NCI-H1930 (cell line): ENCODE measurements at regions not wholly inside any gene's neighbourhood (a gene's known extent, or its start where the extent isn't known, plus 50 kb on each side); places are given as distances from the start of the nearest gene placed in this dataset.
"Not testable (repeated sequence)": the region's sequence is repeated elsewhere in the genome, so short reads cannot be mapped to it uniquely, and the experiment has no call there.

ENCODE experiments used
- DNase-seq, 2 experiments: peaks; one replicate each; lab custom pipeline; 2025; lab: John Stamatoyannopoulos, UW

GRCh38 chr5:148741766-148742165 lies 84.6 kb upstream of the ADRB2 start:
- DNase-seq = not testable (repeated sequence)

- DNase-seq = not testable (repeated sequence)
Measured at GRCh38 chr5:148744380-148744779, 82.0 kb upstream of the ADRB2 start.

- DNase-seq = no peak
Measured at GRCh38 chr5:148746826-148747535, 79.4 kb upstream of the ADRB2 start.

GRCh38 chr5:148747536-148747906 lies 78.9 kb upstream of the ADRB2 start:
- no peak for DNase-seq

- no peak for DNase-seq
Measured at GRCh38 chr5:148748702-148749392, 77.6 kb upstream of the ADRB2 start.

- DNase-seq = no peak
Measured at GRCh38 chr5:148750614-148751013, 75.8 kb upstream of the ADRB2 start.

- no peak for DNase-seq
Measured at GRCh38 chr5:148751025-148751424, 75.4 kb upstream of the ADRB2 start.

GRCh38 chr5:148752375-148752774 lies 74.0 kb upstream of the ADRB2 start:
- not testable (repeated sequence) for DNase-seq

GRCh38 chr5:148759101-148759500 lies 67.3 kb upstream of the ADRB2 start:
- DNase-seq = no peak

GRCh38 chr5:148760945-148761638 lies 65.3 kb upstream of the ADRB2 start:
- no peak for DNase-seq

- no peak for DNase-seq
Measured at GRCh38 chr5:148763996-148764395, 62.4 kb upstream of the ADRB2 start.

- no peak for DNase-seq
Measured at GRCh38 chr5:148765061-148765460, 61.4 kb upstream of the ADRB2 start.

- no peak for DNase-seq
Measured at GRCh38 chr5:148768806-148769415, 57.5 kb upstream of the ADRB2 start.

GRCh38 chr5:148769941-148770340 lies 56.5 kb upstream of the ADRB2 start:
- no peak for DNase-seq

- no peak for DNase-seq
Measured at GRCh38 chr5:148774313-148774712, 52.1 kb upstream of the ADRB2 start.

GRCh38 chr5:148776261-148776660 lies 50.1 kb upstream of the ADRB2 start:
- no peak for DNase-seq
